Erythroblast (primary cell): ENCODE measurements at regions not wholly inside any gene's neighbourhood (a gene's known extent, or its start where the extent isn't known, plus 50 kb on each side); places are given as distances from the start of the nearest gene placed in this dataset.

ENCODE experiments used
- DNase-seq, 2 experiments: peaks; one replicate each; lab custom pipeline; 2025; lab: John Stamatoyannopoulos, UW
- GATA1 ChIP-seq: IDR thresholded peaks from 2 replicates; pipeline ENCODE4 v1.6.1; 2011; ENCODE audit warnings: low read depth, mild to moderate bottlenecking, control low read depth, low read length, moderate library complexity
- POLR2A ChIP-seq: IDR thresholded peaks from 2 replicates; pipeline ENCODE4 v1.6.1; 2011; ENCODE audit warnings: mild to moderate bottlenecking, low read length

GRCh38 chr2:215601526-215601925 is 165.7 kb upstream of the FN1 start:
- TF ChIP-seq GATA1 (no peak), POLR2A (no peak)
- DNase-seq, result no peak

GRCh38 chr2:215598376-215598975 is 162.6 kb upstream of the FN1 start:
- TF ChIP-seq GATA1, result no peak
- TF ChIP-seq POLR2A, result no peak
- DNase-seq, result no peak

- TF ChIP-seq GATA1, result no peak
- no peak for TF ChIP-seq POLR2A
- DNase-seq, result no peak
Measured at GRCh38 chr2:215597577-215597976, 161.7 kb upstream of the FN1 start.

- no peak for TF ChIP-seq GATA1
- TF ChIP-seq POLR2A, result no peak
- no peak for DNase-seq
Measured at GRCh38 chr2:215594766-215595165, 158.9 kb upstream of the FN1 start.

- TF ChIP-seq POLR2A (no peak), GATA1 (no peak)
- DNase-seq, result no peak
Measured at GRCh38 chr2:215590010-215590745, 154.3 kb upstream of the FN1 start.

GRCh38 chr2:215583881-215584280 is 148.0 kb upstream of the FN1 start:
- TF ChIP-seq POLR2A (no peak), GATA1 (no peak)
- DNase-seq, result no peak

GRCh38 chr2:215579809-215580208 is 143.9 kb upstream of the FN1 start:
- no peak for DNase-seq
- TF ChIP-seq GATA1 (no peak), POLR2A (no peak)

- no peak for TF ChIP-seq GATA1
- TF ChIP-seq POLR2A, result no peak
- DNase-seq, result no peak
Measured at GRCh38 chr2:215577356-215577755, 141.5 kb upstream of the FN1 start.

- no peak for DNase-seq
- no peak for TF ChIP-seq GATA1
- TF ChIP-seq POLR2A, result no peak
Measured at GRCh38 chr2:215576572-215576971, 140.7 kb upstream of the FN1 start.

GRCh38 chr2:215573496-215573895 is 137.6 kb upstream of the FN1 start:
- TF ChIP-seq GATA1, result no peak
- no peak for TF ChIP-seq POLR2A
- no peak for DNase-seq

- TF ChIP-seq GATA1 (no peak), POLR2A (no peak)
- DNase-seq, result no peak
Measured at GRCh38 chr2:215572341-215572848, 136.5 kb upstream of the FN1 start.

GRCh38 chr2:215571689-215572088 is 135.8 kb upstream of the FN1 start:
- DNase-seq, result peak in 1 of 2 experiments; percentile 18
- TF ChIP-seq POLR2A (no peak), GATA1 (no peak)

- TF ChIP-seq GATA1 (no peak), POLR2A (no peak)
- no peak for DNase-seq
Measured at GRCh38 chr2:215567504-215567903, 131.6 kb upstream of the FN1 start.

- DNase-seq, result no peak
- no peak for TF ChIP-seq GATA1
- TF ChIP-seq POLR2A, result no peak
Measured at GRCh38 chr2:215565897-215566296, 130.0 kb upstream of the FN1 start.

GRCh38 chr2:215557701-215558100 is 121.8 kb upstream of the FN1 start:
- no peak for TF ChIP-seq GATA1
- no peak for TF ChIP-seq POLR2A
- DNase-seq, result no peak
